ENCODE measurements at regions not wholly inside any gene's neighbourhood (a gene's known extent, or its start where the extent isn't known, plus 50 kb on each side); places are given as distances from the start of the nearest gene placed in this dataset.

GRCh38 chr9:135242049-135242396 is 154.6 kb downstream of the OLFM1 start:
- ChIA-PET POLR2A (no interaction called here), CTCF (no interaction called here)
- no peak for DNase-seq (ENCODE audit: low read depth)
- no peaks in the 10 kb centered on the region for H3K27me3 ChIP-seq (ENCODE audit: control insufficient read depth, insufficient read depth, low read length)
- no peak overlapping the region for H3K4me3 ChIP-seq (ENCODE audit: low read depth, low read length)
- TF ChIP-seq, protein P1, sequence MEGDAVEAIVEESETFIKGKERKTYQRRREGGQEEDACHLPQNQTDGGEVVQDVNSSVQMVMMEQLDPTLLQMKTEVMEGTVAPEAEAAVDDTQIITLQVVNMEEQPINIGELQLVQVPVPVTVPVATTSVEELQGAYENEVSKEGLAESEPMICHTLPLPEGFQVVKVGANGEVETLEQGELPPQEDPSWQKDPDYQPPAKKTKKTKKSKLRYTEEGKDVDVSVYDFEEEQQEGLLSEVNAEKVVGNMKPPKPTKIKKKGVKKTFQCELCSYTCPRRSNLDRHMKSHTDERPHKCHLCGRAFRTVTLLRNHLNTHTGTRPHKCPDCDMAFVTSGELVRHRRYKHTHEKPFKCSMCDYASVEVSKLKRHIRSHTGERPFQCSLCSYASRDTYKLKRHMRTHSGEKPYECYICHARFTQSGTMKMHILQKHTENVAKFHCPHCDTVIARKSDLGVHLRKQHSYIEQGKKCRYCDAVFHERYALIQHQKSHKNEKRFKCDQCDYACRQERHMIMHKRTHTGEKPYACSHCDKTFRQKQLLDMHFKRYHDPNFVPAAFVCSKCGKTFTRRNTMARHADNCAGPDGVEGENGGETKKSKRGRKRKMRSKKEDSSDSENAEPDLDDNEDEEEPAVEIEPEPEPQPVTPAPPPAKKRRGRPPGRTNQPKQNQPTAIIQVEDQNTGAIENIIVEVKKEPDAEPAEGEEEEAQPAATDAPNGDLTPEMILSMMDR (IDR thresholded peaks at IDR 0.05; ENCODE audit: insufficient read depth, low read depth, low read length), result no peak
- no peaks in the 10 kb centered on the region for H3K36me3 ChIP-seq (ENCODE audit: control insufficient read depth, insufficient read depth, low read length)

DNA sequence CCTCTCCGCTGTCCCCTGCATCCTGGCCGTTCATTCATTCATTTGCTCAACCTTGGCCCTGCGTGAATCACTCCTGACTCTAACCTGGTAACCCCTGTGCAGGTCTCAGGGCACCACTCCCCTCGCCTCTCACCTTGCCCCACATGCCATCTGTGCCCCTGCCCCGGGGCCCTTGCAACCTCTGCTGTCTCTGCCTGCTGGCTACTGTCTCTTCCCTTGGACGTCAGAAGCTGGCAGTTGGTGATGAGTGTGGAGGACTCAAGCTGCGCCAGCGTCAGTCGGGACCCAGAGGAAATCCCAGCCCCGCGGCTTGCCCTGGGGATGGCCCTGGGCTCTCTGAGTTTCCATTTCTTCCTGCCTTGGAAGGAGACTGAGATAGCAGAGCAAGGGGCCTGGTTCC is 154.9 kb downstream of the OLFM1 start:
- TF ChIP-seq, protein P1 (IDR thresholded peaks at IDR 0.05; ENCODE audit: insufficient read depth, low read depth, low read length), result no peak
- CTCF ChIA-PET, result no interaction called here
- H3K27me3 ChIP-seq (ENCODE audit: control insufficient read depth, insufficient read depth, low read length), result no peaks in the 10 kb centered on the region
- POLR2A ChIA-PET, result no interaction called here
- no peak for DNase-seq (ENCODE audit: low read depth)
- H3K4me3 ChIP-seq (ENCODE audit: low read depth, low read length), result no peak overlapping the region
- no peaks in the 10 kb centered on the region for H3K36me3 ChIP-seq (ENCODE audit: control insufficient read depth, insufficient read depth, low read length)

GRCh38 chr9:135243201-135244190 is 156.0 kb downstream of the OLFM1 start:
- TF ChIP-seq, protein P1 (IDR thresholded peaks at IDR 0.05; ENCODE audit: insufficient read depth, low read depth, low read length), result no peak
- ChIA-PET POLR2A (no interaction called here), CTCF (no interaction called here)
- Histone ChIP-seq H3K4me3 (ENCODE audit: low read depth, low read length) (no peak overlapping the region), H3K27me3 (ENCODE audit: control insufficient read depth, insufficient read depth, low read length) (no peaks in the 10 kb centered on the region), H3K36me3 (ENCODE audit: control insufficient read depth, insufficient read depth, low read length) (no peaks in the 10 kb centered on the region)
- no peak for DNase-seq (ENCODE audit: low read depth)

DNA sequence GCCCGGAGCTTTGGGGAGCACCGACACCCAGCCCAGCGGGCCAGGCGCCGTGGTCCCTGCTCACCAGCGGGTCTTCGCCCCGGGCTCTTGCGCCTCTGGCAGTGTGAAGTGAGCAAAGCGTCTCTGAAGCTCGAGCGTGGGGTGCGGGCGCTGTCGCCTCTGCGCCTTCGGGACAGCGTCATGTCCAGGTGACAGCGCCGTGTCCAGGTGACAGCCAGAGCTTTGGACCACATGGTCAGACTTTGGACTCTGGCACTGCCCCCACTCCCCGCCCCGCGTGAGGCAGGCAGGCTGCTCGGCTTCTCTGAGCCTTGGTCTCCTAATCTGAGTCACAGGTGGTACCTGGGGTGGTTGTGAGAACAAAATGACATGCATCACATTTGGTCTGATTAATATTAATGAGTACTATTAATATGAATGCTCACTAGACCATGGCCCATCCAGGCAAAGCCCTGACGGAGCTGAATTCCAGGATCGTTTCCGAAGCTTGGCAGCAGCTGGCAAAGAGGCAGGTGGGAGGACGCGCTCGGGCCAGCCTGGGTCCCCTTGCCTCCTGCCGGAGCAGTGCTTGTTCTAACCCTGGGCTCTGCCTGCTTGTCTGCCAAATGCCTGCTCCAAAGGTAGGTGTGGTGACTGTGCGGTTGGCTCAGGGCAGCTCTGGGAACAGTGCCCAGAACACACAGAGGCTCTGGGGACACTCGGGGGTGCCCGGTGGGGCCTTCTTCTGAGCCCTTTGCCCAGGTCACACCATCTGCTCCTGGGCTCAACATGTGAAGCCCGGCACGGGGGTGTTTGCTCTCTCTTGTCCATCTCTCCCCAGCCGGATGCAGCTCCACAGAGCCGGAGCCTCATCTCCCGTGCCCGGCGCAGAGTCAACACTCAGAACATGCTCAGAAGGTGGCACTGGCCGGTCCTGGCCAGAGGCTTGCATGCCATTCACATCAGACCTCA is 157.1 kb downstream of the OLFM1 start:
- POLR2A ChIA-PET, result no interaction called here
- CTCF ChIA-PET, result no interaction called here
- no peaks in the 10 kb centered on the region for H3K36me3 ChIP-seq (ENCODE audit: control insufficient read depth, insufficient read depth, low read length)
- TF ChIP-seq, protein P1 (IDR thresholded peaks at IDR 0.05; ENCODE audit: insufficient read depth, low read depth, low read length), result no peak
- H3K4me3 ChIP-seq (ENCODE audit: low read depth, low read length), result no peak overlapping the region
- no peak for DNase-seq (ENCODE audit: low read depth)
- no peaks in the 10 kb centered on the region for H3K27me3 ChIP-seq (ENCODE audit: control insufficient read depth, insufficient read depth, low read length)
